ENCODE measurements at regions not wholly inside any gene's neighbourhood (a gene's known extent, or its start where the extent isn't known, plus 50 kb on each side); places are given as distances from the start of the nearest gene placed in this dataset.

DNA sequence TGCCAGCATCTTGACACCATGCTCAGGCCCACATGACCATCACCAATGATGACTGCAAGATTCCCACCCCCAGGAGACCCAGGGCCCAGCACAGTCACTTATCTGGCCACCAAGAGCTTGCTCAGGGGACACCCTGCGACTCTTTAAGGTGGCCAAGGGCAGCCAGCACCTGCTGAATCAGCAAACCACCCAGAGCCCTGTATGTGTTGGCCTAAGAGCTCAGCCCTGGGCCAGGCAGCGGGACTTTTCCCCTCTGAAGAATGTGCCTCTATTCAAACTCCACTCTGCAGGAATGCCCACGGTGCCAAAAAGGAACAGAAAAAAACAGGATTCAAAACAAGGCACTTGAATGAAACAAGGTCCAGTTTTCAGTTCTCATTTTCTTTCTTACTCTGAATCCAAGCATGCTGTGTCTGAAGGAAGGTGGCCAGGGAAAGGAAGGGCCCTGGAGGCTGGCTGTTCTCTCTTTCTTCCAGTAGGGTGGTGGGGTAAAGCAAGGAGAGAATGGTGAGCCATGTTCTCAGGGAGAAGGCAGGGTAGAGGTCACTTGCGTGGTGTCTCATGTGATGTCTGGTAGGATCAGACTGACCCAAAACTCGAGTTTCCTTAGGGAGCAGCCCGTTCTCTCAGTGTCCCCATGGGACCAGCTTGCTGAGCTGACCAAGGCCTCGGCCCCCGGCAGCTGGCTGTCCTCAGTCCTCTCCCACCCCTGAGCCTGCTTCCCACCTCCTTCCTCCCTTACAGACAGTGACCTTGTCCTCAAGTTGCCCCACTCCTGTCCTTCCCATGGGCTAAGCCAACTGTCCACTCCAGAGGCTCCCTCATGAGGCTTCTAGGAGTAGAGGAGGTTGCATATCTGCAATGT, 150.0 kb downstream of the RNF152 start:
- no peaks in the 10 kb centered on the region for H3K36me3 ChIP-seq (ENCODE audit: control insufficient read depth in 2 of 2, insufficient read depth in 2 of 2, low read length in 2 of 2)
- H3K9ac ChIP-seq (ENCODE audit: low read depth in 1 of 2, low read length in 2 of 2): no peak overlapping the region
- H3K27ac ChIP-seq (ENCODE audit: low read depth in 2 of 2, low read length in 2 of 2): no peak overlapping the region
- no peak overlapping the region for H3K4me3 ChIP-seq (ENCODE audit: low read length in 2 of 2)
- H3K4me1 ChIP-seq (ENCODE audit: control insufficient read depth in 2 of 2, insufficient read depth in 2 of 2, low read length in 2 of 2): peaks cover 0 to 7% of the 10 kb centered on the region in 2 donors
- H3K27me3 ChIP-seq (ENCODE audit: control insufficient read depth in 2 of 2, insufficient read depth in 2 of 2, low read length in 2 of 2): no peaks in the 10 kb centered on the region
- H3K9me3 ChIP-seq (ENCODE audit: control insufficient read depth in 2 of 2, low read length in 2 of 2): no peaks in the 10 kb centered on the region

DNA sequence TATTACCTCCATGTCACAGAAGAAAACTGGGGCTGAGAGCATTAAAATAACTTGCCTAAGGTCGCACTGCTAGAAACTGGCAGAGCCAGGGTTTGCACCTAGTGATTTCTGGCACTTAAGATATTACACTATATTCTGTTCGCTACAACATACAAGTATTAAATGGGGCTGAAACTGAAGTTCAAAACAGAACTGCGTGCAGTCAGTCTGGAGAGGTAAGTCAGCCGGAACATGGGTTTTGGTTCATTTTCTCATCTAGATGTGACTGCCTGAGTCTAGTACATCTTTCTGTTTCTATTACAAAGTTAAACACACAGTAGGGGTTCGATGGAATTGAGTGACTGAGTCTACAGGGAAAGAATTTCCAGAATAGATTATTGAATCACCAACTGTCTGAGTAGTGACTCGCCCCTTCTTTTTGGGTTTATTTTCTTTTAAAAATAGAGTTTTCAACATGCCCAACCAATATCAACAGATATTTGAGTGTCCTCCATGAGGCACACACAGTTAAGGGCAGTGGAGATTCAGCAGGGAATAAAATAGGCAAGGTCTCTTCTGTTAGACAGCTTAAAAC, 150.8 kb downstream of the RNF152 start:
- Histone ChIP-seq H3K36me3 (ENCODE audit: control insufficient read depth in 2 of 2, insufficient read depth in 2 of 2, low read length in 2 of 2) (no peaks in the 10 kb centered on the region), H3K27me3 (ENCODE audit: control insufficient read depth in 2 of 2, insufficient read depth in 2 of 2, low read length in 2 of 2) (no peaks in the 10 kb centered on the region), H3K27ac (ENCODE audit: low read depth in 2 of 2, low read length in 2 of 2) (no peak overlapping the region), H3K4me3 (ENCODE audit: low read length in 2 of 2) (no peak overlapping the region), H3K9ac (ENCODE audit: low read depth in 1 of 2, low read length in 2 of 2) (no peak overlapping the region), H3K4me1 (ENCODE audit: control insufficient read depth in 2 of 2, insufficient read depth in 2 of 2, low read length in 2 of 2) (peaks cover 0 to 11% of the 10 kb centered on the region in 2 donors), H3K9me3 (ENCODE audit: control insufficient read depth in 2 of 2, low read length in 2 of 2) (no peaks in the 10 kb centered on the region)

DNA sequence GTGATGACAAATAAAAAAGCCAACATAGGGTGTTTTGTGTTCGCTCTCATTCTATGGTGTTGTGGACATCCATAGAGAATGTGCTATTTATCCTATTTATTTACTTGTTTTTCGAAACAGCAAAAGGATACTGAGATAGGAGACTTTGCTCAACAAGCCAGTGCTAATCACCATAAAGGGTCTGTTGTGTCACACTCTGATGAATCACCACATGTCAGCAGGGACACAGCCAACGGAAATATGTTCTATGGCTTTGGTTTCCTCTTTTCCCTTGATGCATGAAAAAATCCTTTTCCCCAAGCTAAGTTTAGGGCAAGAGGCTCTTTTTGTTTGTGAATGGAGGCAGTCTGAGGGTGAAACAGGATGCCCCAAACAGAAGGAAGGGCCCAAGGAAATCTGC, 154.3 kb downstream of the RNF152 start:
- Histone ChIP-seq H3K27ac (ENCODE audit: low read depth in 2 of 2, low read length in 2 of 2) (no peak overlapping the region), H3K4me1 (ENCODE audit: control insufficient read depth in 2 of 2, insufficient read depth in 2 of 2, low read length in 2 of 2) (peaks cover 14 to 41% of the 10 kb centered on the region in 2 donors), H3K4me3 (ENCODE audit: low read length in 2 of 2) (no peak overlapping the region), H3K27me3 (ENCODE audit: control insufficient read depth in 2 of 2, insufficient read depth in 2 of 2, low read length in 2 of 2) (no peaks in the 10 kb centered on the region), H3K36me3 (ENCODE audit: control insufficient read depth in 2 of 2, insufficient read depth in 2 of 2, low read length in 2 of 2) (no peaks in the 10 kb centered on the region), H3K9me3 (ENCODE audit: control insufficient read depth in 2 of 2, low read length in 2 of 2) (no peaks in the 10 kb centered on the region), H3K9ac (ENCODE audit: low read depth in 1 of 2, low read length in 2 of 2) (no peak overlapping the region)

DNA sequence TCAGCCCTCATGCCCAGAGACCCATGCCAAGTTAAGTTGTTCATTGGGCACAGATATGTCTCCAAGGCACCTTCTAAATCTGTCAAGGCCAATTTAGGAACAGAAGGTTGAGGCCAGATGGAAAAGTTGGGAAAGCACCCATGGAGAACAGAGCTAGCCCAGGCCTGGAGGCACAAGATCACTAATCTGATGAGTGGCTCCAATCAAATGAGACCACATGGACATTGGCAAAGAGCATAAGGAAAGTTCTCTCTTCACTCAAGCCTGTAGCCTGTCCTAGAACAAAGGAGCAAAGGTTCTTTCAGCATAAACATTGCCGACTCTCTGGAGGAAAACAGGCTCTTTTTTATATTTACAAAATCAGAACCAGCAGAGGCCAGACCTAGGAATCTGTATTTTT, 154.8 kb downstream of the RNF152 start:
- Histone ChIP-seq H3K9me3 (ENCODE audit: control insufficient read depth in 2 of 2, low read length in 2 of 2) (no peaks in the 10 kb centered on the region), H3K27ac (ENCODE audit: low read depth in 2 of 2, low read length in 2 of 2) (peak overlapping the region in 1 of 2 donors; percentile 2), H3K4me3 (ENCODE audit: low read length in 2 of 2) (no peak overlapping the region), H3K9ac (ENCODE audit: low read depth in 1 of 2, low read length in 2 of 2) (no peak overlapping the region), H3K36me3 (ENCODE audit: control insufficient read depth in 2 of 2, insufficient read depth in 2 of 2, low read length in 2 of 2) (no peaks in the 10 kb centered on the region), H3K4me1 (ENCODE audit: control insufficient read depth in 2 of 2, insufficient read depth in 2 of 2, low read length in 2 of 2) (peaks cover 14 to 41% of the 10 kb centered on the region in 2 donors), H3K27me3 (ENCODE audit: control insufficient read depth in 2 of 2, insufficient read depth in 2 of 2, low read length in 2 of 2) (no peaks in the 10 kb centered on the region)

DNA sequence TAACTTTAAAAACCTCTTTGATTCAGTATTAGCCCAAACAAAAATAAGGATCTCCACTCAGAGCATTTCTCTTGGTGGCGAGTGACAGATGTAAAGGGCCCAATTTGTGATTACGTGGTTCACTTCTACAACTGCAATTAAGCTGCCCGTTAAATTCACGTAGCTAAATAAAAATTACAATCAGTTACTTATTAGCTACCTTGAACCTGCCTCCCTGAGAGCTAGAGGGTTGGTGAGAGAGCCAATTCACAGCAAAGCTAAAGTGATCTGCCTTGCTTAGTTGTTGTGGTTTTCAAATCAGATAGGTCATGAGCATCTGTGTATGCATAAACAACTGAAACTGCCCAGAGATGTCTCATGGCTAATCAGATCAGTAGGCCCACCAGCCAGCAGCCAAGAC, 156.7 kb downstream of the RNF152 start:
- Histone ChIP-seq H3K9ac (ENCODE audit: low read depth in 1 of 2, low read length in 2 of 2) (no peak overlapping the region), H3K36me3 (ENCODE audit: control insufficient read depth in 2 of 2, insufficient read depth in 2 of 2, low read length in 2 of 2) (no peaks in the 10 kb centered on the region), H3K4me3 (ENCODE audit: low read length in 2 of 2) (peak overlapping the region in 1 of 2 donors; percentile 42), H3K4me1 (ENCODE audit: control insufficient read depth in 2 of 2, insufficient read depth in 2 of 2, low read length in 2 of 2) (peaks cover 17 to 45% of the 10 kb centered on the region in 2 donors), H3K27ac (ENCODE audit: low read depth in 2 of 2, low read length in 2 of 2) (peak overlapping the region; percentile 69 to 72), H3K9me3 (ENCODE audit: control insufficient read depth in 2 of 2, low read length in 2 of 2) (no peaks in the 10 kb centered on the region), H3K27me3 (ENCODE audit: control insufficient read depth in 2 of 2, insufficient read depth in 2 of 2, low read length in 2 of 2) (no peaks in the 10 kb centered on the region)

DNA sequence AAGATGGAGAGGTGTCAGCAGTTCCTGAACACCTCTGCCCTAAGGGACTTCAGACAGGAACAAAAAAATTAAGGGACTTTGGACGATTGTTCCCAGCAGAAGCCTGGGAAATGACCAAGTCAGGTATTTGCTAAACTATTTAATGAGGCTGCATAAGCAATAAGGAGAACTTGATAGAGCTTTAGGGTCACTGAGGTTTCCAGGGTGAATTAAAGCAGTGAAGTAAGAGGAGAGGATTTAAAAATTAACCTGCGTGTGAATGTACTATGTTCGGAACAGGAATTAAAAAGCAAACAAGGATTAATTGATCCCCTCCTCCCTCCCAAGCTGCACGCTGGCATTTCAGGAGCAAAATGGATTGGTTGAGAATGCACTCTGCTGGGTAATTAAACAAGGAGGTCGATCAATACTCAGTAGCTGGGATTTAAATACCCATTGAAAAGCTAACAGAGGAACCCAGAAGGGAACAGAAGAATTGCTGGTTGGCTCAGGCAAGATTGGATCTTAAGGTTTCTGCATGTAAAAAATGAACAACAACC, 157.2 kb downstream of the RNF152 start:
- H3K27ac ChIP-seq (ENCODE audit: low read depth in 2 of 2, low read length in 2 of 2): peak overlapping the region; percentile 69
- H3K4me3 ChIP-seq (ENCODE audit: low read length in 2 of 2): peak overlapping the region in 1 of 2 donors; percentile 42
- no peak overlapping the region for H3K9ac ChIP-seq (ENCODE audit: low read depth in 1 of 2, low read length in 2 of 2)
- no peaks in the 10 kb centered on the region for H3K9me3 ChIP-seq (ENCODE audit: control insufficient read depth in 2 of 2, low read length in 2 of 2)
- no peaks in the 10 kb centered on the region for H3K27me3 ChIP-seq (ENCODE audit: control insufficient read depth in 2 of 2, insufficient read depth in 2 of 2, low read length in 2 of 2)
- peaks cover 18 to 45% of the 10 kb centered on the region in 2 donors for H3K4me1 ChIP-seq (ENCODE audit: control insufficient read depth in 2 of 2, insufficient read depth in 2 of 2, low read length in 2 of 2)
- H3K36me3 ChIP-seq (ENCODE audit: control insufficient read depth in 2 of 2, insufficient read depth in 2 of 2, low read length in 2 of 2): no peaks in the 10 kb centered on the region

DNA sequence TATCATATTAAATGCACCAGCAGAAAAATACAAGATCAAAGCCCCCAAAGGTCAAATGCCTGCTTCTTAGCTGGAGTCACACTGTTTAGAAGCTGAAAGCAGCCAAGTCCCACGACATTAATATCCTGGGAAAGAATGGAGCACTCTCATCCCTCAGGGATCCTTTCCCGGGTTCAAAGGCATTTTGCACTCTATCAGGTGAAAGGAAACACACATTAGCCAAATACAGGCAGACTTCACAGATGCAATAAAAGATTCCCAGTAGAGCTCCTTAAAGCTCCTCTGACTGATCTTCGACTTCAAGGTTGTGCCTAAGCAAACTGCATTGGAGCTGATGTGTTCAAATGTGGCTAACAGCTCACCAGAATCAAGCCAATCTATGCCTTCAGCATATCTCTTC, 158.4 kb downstream of the RNF152 start:
- no peaks in the 10 kb centered on the region for H3K36me3 ChIP-seq (ENCODE audit: control insufficient read depth in 2 of 2, insufficient read depth in 2 of 2, low read length in 2 of 2)
- peak overlapping the region in 1 of 2 donors; percentile 56 for H3K27ac ChIP-seq (ENCODE audit: low read depth in 2 of 2, low read length in 2 of 2)
- no peaks in the 10 kb centered on the region for H3K27me3 ChIP-seq (ENCODE audit: control insufficient read depth in 2 of 2, insufficient read depth in 2 of 2, low read length in 2 of 2)
- H3K4me3 ChIP-seq (ENCODE audit: low read length in 2 of 2): no peak overlapping the region
- H3K9me3 ChIP-seq (ENCODE audit: control insufficient read depth in 2 of 2, low read length in 2 of 2): no peaks in the 10 kb centered on the region
- H3K9ac ChIP-seq (ENCODE audit: low read depth in 1 of 2, low read length in 2 of 2): no peak overlapping the region
- H3K4me1 ChIP-seq (ENCODE audit: control insufficient read depth in 2 of 2, insufficient read depth in 2 of 2, low read length in 2 of 2): peaks cover 18 to 49% of the 10 kb centered on the region in 2 donors

DNA sequence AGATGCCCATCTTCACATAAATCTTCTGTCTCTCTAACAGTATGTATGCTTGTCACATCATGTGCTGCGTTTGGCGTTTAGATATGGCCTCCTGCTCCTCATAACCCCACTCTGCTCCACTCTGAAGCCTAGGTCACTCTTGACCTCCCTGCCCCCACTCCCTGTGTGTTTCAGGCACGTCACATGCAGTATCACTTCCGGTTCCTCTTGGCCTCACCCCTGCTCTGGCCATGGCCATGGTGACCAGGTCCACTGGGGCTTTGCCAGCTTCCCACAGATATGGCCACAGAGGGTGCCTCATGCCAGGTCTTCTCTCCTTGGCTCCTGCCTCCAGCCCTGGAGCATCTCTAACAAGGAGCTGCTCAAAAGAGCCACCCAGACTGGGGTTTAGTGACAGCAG, 160.0 kb downstream of the RNF152 start:
- Histone ChIP-seq H3K9me3 (ENCODE audit: control insufficient read depth in 2 of 2, low read length in 2 of 2) (no peaks in the 10 kb centered on the region), H3K4me3 (ENCODE audit: low read length in 2 of 2) (no peak overlapping the region), H3K27me3 (ENCODE audit: control insufficient read depth in 2 of 2, insufficient read depth in 2 of 2, low read length in 2 of 2) (no peaks in the 10 kb centered on the region), H3K27ac (ENCODE audit: low read depth in 2 of 2, low read length in 2 of 2) (peak overlapping the region in 1 of 2 donors; percentile 18), H3K36me3 (ENCODE audit: control insufficient read depth in 2 of 2, insufficient read depth in 2 of 2, low read length in 2 of 2) (no peaks in the 10 kb centered on the region), H3K9ac (ENCODE audit: low read depth in 1 of 2, low read length in 2 of 2) (no peak overlapping the region), H3K4me1 (ENCODE audit: control insufficient read depth in 2 of 2, insufficient read depth in 2 of 2, low read length in 2 of 2) (peaks cover 18 to 43% of the 10 kb centered on the region in 2 donors)

DNA sequence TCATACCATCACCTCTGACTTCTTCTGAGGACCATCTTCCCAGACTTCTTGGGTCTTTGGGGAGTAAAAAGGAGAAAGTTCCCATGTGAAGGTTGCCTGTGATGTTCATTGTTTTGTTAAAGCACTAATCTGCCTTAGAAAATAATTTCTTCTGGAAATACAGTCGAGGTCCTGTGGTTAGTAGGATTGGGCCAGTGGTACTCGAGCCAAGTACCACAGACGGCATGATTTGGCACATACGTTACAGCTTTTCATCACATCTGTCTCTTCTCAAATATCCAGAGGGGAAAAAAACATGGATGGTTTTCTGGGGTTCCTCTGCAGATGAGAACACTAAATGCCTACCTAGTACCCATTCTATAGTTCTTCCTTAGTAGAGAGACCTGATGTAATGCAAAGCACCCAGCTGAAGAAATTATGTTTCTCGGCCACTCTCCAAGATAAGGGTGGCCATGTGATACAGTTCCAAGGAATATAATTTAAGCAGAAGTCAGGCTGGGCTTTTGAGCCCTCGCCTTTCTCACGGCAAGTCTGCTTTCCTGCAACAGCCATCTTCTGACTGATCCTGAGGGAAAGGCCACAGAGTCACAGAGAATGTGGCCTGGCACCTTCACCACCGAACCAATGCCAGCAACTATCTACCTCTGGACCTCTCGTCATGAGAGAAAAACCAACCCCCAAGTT, 161.0 kb downstream of the RNF152 start:
- H3K36me3 ChIP-seq (ENCODE audit: control insufficient read depth in 2 of 2, insufficient read depth in 2 of 2, low read length in 2 of 2): no peaks in the 10 kb centered on the region
- no peak overlapping the region for H3K4me3 ChIP-seq (ENCODE audit: low read length in 2 of 2)
- H3K9me3 ChIP-seq (ENCODE audit: control insufficient read depth in 2 of 2, low read length in 2 of 2): no peaks in the 10 kb centered on the region
- H3K27ac ChIP-seq (ENCODE audit: low read depth in 2 of 2, low read length in 2 of 2): peak overlapping the region; percentile 9 to 32
- H3K4me1 ChIP-seq (ENCODE audit: control insufficient read depth in 2 of 2, insufficient read depth in 2 of 2, low read length in 2 of 2): peaks cover 18 to 36% of the 10 kb centered on the region in 2 donors
- H3K27me3 ChIP-seq (ENCODE audit: control insufficient read depth in 2 of 2, insufficient read depth in 2 of 2, low read length in 2 of 2): no peaks in the 10 kb centered on the region
- H3K9ac ChIP-seq (ENCODE audit: low read depth in 1 of 2, low read length in 2 of 2): no peak overlapping the region

DNA sequence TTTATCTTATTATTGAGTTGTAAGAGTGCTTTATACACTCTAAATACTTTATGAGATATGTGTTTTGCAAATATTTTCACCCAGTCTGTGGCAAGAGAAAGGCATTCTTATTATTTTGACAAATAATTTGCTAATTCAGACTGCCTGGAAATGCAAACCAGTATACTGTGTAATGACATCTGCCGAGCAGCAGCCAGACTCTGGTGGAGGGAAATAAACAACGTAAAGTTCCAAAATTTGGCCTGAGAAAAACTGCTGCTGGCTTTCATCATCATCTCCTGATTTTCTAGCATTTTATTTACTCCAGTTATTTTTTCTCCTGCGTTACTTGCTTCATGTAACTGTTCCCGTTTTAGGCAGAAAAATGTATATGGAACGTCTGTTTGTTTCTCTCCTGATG, 161.6 kb downstream of the RNF152 start:
- Histone ChIP-seq H3K27me3 (ENCODE audit: control insufficient read depth in 2 of 2, insufficient read depth in 2 of 2, low read length in 2 of 2) (no peaks in the 10 kb centered on the region), H3K9ac (ENCODE audit: low read depth in 1 of 2, low read length in 2 of 2) (no peak overlapping the region), H3K4me3 (ENCODE audit: low read length in 2 of 2) (no peak overlapping the region), H3K4me1 (ENCODE audit: control insufficient read depth in 2 of 2, insufficient read depth in 2 of 2, low read length in 2 of 2) (peaks cover 12 to 30% of the 10 kb centered on the region in 2 donors), H3K27ac (ENCODE audit: low read depth in 2 of 2, low read length in 2 of 2) (peak overlapping the region in 1 of 2 donors; percentile 32), H3K9me3 (ENCODE audit: control insufficient read depth in 2 of 2, low read length in 2 of 2) (no peaks in the 10 kb centered on the region), H3K36me3 (ENCODE audit: control insufficient read depth in 2 of 2, insufficient read depth in 2 of 2, low read length in 2 of 2) (no peaks in the 10 kb centered on the region)
